Activated CD4-positive, alpha-beta memory T cell treated with anti-CD3 and anti-CD28 coated beads, Interleukin-2, amount 10 ng/mL, durations not matched to agents 7 days and 5 days (primary cell): ENCODE measurements at regions not wholly inside any gene's neighbourhood (a gene's known extent, or its start where the extent isn't known, plus 50 kb on each side); places are given as distances from the start of the nearest gene placed in this dataset.
A peak's percentile ranks its signal among the peaks of the same experiment; 100 is the strongest.

Experiments
- CTCF ChIA-PET: fragments of 350-600 bp; sonication (Branson Sonifier 250); formaldehyde crosslinking; loops from one replicate; lab custom pipeline; 2021; ENCODE audit warnings: antibody characterized with exemption, inconsistent platforms; lab: Charles Lee
- POLR2A ChIA-PET: fragments of 350-600 bp; sonication (Branson Sonifier 250); formaldehyde crosslinking; loops from one replicate; lab custom pipeline; 2021; ENCODE audit warnings: antibody characterized with exemption; lab: Charles Lee
- DNase-seq: peaks from one replicate; pipeline ENCODE4 v3.0.0-alpha.2; 2020
- H3K27ac Mint-ChIP-seq: one replicate; pipeline ENCODE4 v1.8.0; 2021; ENCODE audit warnings: mild to moderate bottlenecking, mixed read lengths
- H3K27me3 Mint-ChIP-seq: one replicate; pipeline ENCODE4 v1.8.0; 2021; ENCODE audit warnings: mixed read lengths
- H3K36me3 Mint-ChIP-seq: one replicate; pipeline ENCODE4 v1.8.0; 2021; ENCODE audit warnings: low read depth, mixed read lengths
- H3K4me1 Mint-ChIP-seq: one replicate; pipeline ENCODE4 v1.8.0; 2021; ENCODE audit warnings: mixed read lengths
- H3K4me3 Mint-ChIP-seq: one replicate; pipeline ENCODE4 v1.8.0; 2021; ENCODE audit warnings: mild to moderate bottlenecking, mixed read lengths
- H3K9me3 Mint-ChIP-seq: one replicate; pipeline ENCODE4 v1.8.0; 2021; ENCODE audit warnings: mixed read lengths

- CTCF ChIA-PET: interaction anchor here (1.2 to 1.7 kb wide), 5 partner anchors 10 to 93 kb away, joined by 3 to 7 read pairs (median 4); no protein-coding TSS in a partner anchor
- Mint-ChIP-seq H3K27me3 (no peaks in the 10 kb centered on the region), H3K9me3 (peaks cover 18% of the 10 kb centered on the region), H3K4me1 (peaks cover 70% of the 10 kb centered on the region), H3K27ac (peak overlapping the region; percentile 38), H3K36me3 (peaks cover 25% of the 10 kb centered on the region), H3K4me3 (peak overlapping the region; percentile 33)
- DNase-seq: no peak
- POLR2A ChIA-PET: interaction anchor here (0.5 to 3.4 kb wide), 12 partner anchors 10 to 194 kb away, joined by 3 to 22 read pairs (median 6); partner anchors contain the start of gene CD28
Measured at GRCh38 chr2:203804764-203805485, 62.6 kb upstream of the CTLA4 start.

- Mint-ChIP-seq H3K4me3 (no peak overlapping the region), H3K36me3 (peaks cover 25% of the 10 kb centered on the region), H3K9me3 (peaks cover 18% of the 10 kb centered on the region), H3K27me3 (no peaks in the 10 kb centered on the region), H3K27ac (no peak overlapping the region), H3K4me1 (peaks cover 70% of the 10 kb centered on the region)
- CTCF ChIA-PET: interaction anchor here (1.2 to 1.7 kb wide), 3 partner anchors 10 to 92 kb away, joined by 3 to 7 read pairs (median 3); no protein-coding TSS in a partner anchor
- POLR2A ChIA-PET: interaction anchor here (0.5 to 3.1 kb wide), 5 partner anchors 55 to 194 kb away, joined by 3 to 14 read pairs (median 4); no protein-coding TSS in a partner anchor
- no peak for DNase-seq
Measured at GRCh38 chr2:203805486-203805838, 62.1 kb upstream of the CTLA4 start.

GRCh38 chr2:203806761-203807160, 60.8 kb upstream of the CTLA4 start:
- Mint-ChIP-seq H3K4me3 (no peak overlapping the region), H3K36me3 (peaks cover 19% of the 10 kb centered on the region), H3K27me3 (no peaks in the 10 kb centered on the region), H3K27ac (no peak overlapping the region), H3K9me3 (peaks cover 12% of the 10 kb centered on the region), H3K4me1 (peaks cover 75% of the 10 kb centered on the region)
- DNase-seq: no peak
- POLR2A ChIA-PET: interaction anchor here (1.4 to 1.6 kb wide), 2 partner anchors 61 to 87 kb away, joined by 3 to 4 read pairs; no protein-coding TSS in a partner anchor
- CTCF ChIA-PET: interaction anchor here (0.7 to 1.6 kb wide), 5 partner anchors 8 to 322 kb away, joined by 3 to 7 read pairs (median 3); no protein-coding TSS in a partner anchor

GRCh38 chr2:203808046-203808750, 59.4 kb upstream of the CTLA4 start:
- Mint-ChIP-seq H3K4me3 (no peak overlapping the region), H3K27ac (no peak overlapping the region), H3K9me3 (peaks cover 12% of the 10 kb centered on the region), H3K27me3 (no peaks in the 10 kb centered on the region), H3K4me1 (peaks cover 77% of the 10 kb centered on the region), H3K36me3 (peaks cover 19% of the 10 kb centered on the region)
- no peak for DNase-seq
- ChIA-PET POLR2A (interaction anchor here (0.6 to 2.0 kb wide), 6 partner anchors 65 to 154 kb away, joined by 3 to 5 read pairs (median 4); no protein-coding TSS in a partner anchor), CTCF (interaction anchor here (0.6 to 0.8 kb wide), 3 partner anchors 11 to 44 kb away, joined by 3 to 6 read pairs (median 3); no protein-coding TSS in a partner anchor)

GRCh38 chr2:203809084-203809521, 58.5 kb upstream of the CTLA4 start:
- ChIA-PET POLR2A (interaction anchor here (1.1 to 9.5 kb wide), 6 partner anchors 17 to 100 kb away, joined by 4 to 129 read pairs (median 4); partner anchors contain the start of gene CTLA4), CTCF (interaction anchor here (0.6 to 0.7 kb wide), 2 partner anchors 58 to 423 kb away, joined by 3 to 4 read pairs; partner anchors contain the start of gene CTLA4)
- H3K9me3 Mint-ChIP-seq: peaks cover 12% of the 10 kb centered on the region
- H3K4me1 Mint-ChIP-seq: peaks cover 76% of the 10 kb centered on the region
- H3K27ac Mint-ChIP-seq: no peak overlapping the region
- peaks cover 19% of the 10 kb centered on the region for H3K36me3 Mint-ChIP-seq
- DNase-seq: no peak
- H3K4me3 Mint-ChIP-seq: no peak overlapping the region
- H3K27me3 Mint-ChIP-seq: peaks cover 6% of the 10 kb centered on the region

- Mint-ChIP-seq H3K4me1 (peaks cover 76% of the 10 kb centered on the region), H3K9me3 (peaks cover 10% of the 10 kb centered on the region), H3K36me3 (peaks cover 14% of the 10 kb centered on the region), H3K27me3 (peaks cover 6% of the 10 kb centered on the region), H3K27ac (no peak overlapping the region), H3K4me3 (no peak overlapping the region)
- POLR2A ChIA-PET: interaction anchor here (0.7 to 9.5 kb wide), 6 partner anchors 18 to 833 kb away, joined by 3 to 129 read pairs (median 4); partner anchors contain the start of gene CTLA4
- no peak for DNase-seq
- CTCF ChIA-PET: interaction anchor here (8.0 kb wide), 1 partner anchor 324 kb away, joined by 86 read pairs; no protein-coding TSS in a partner anchor
Measured at GRCh38 chr2:203809991-203810510, 57.5 kb upstream of the CTLA4 start.

- H3K9me3 Mint-ChIP-seq: no peaks in the 10 kb centered on the region
- peaks cover 76% of the 10 kb centered on the region for H3K4me1 Mint-ChIP-seq
- H3K27ac Mint-ChIP-seq: peak overlapping the region; percentile 59
- H3K27me3 Mint-ChIP-seq: peaks cover 6% of the 10 kb centered on the region
- peak; percentile 84 for DNase-seq
- H3K36me3 Mint-ChIP-seq: peaks cover 3% of the 10 kb centered on the region
- POLR2A ChIA-PET: interaction anchor here (0.5 to 9.5 kb wide), 25 partner anchors 9 to 572 kb away, joined by 3 to 129 read pairs (median 5); partner anchors contain the start of genes CD28, CTLA4 and CYP20A1
- CTCF ChIA-PET: interaction anchor here (0.9 to 8.0 kb wide), 12 partner anchors 8 to 326 kb away, joined by 3 to 93 read pairs (median 4); no protein-coding TSS in a partner anchor
- H3K4me3 Mint-ChIP-seq: peak overlapping the region; percentile 2
Measured at GRCh38 chr2:203811491-203812221, 55.9 kb upstream of the CTLA4 start.

DNA sequence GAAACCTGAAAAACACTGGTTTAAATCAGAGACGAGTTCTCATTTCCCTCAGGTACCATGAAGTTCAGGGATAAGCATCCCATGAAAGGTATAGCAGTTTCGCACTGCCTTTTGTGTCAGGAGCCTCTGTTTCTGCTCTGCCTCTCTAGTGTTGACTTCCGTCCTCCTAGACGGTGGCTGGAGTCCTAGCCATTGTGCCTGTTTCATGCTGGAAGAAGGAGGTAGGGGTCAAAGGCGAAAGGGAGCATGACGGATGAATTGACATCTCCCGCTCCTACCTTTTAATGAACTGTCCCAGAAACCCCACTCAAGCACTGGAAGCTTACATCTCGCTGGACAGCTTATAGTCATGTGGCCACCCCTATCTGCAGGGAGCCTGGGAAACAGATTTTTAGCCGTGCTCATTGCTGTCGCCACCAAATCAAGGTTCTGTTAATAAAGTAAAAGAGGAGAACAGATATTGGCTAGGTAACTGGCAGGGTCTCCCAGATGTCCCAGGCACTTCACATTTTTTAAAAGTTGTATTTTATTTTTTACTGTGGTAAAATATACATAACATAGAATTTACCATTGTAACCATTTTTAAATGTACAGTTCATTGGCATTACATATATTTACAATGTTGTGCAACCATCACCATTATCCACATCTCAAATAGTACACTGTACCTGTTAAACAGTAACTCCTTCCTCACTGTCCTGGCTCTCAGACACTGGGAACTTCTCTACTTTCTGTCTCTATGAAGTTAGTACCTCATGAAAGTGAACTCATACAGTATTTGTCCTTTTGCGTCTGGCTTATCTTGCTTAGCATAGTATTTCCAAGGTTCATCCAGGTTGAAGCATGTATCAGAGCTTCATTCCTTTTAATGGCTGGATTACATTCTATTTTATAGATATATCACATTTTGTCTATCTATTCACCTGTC, 55.0 kb upstream of the CTLA4 start:
- no peak overlapping the region for H3K27ac Mint-ChIP-seq
- POLR2A ChIA-PET: interaction anchor here (0.8 to 9.5 kb wide), 19 partner anchors 9 to 233 kb away, joined by 3 to 129 read pairs (median 8); partner anchors contain the start of genes CD28 and CTLA4
- no peak for DNase-seq
- H3K27me3 Mint-ChIP-seq: peaks cover 6% of the 10 kb centered on the region
- H3K36me3 Mint-ChIP-seq: no peaks in the 10 kb centered on the region
- peaks cover 74% of the 10 kb centered on the region for H3K4me1 Mint-ChIP-seq
- CTCF ChIA-PET: interaction anchor here (0.9 to 8.0 kb wide), 19 partner anchors 9 to 358 kb away, joined by 3 to 93 read pairs (median 5); no protein-coding TSS in a partner anchor
- H3K4me3 Mint-ChIP-seq: no peak overlapping the region
- no peaks in the 10 kb centered on the region for H3K9me3 Mint-ChIP-seq

GRCh38 chr2:203813684-203814083, 53.9 kb upstream of the CTLA4 start:
- Mint-ChIP-seq H3K27me3 (peaks cover 6% of the 10 kb centered on the region), H3K36me3 (no peaks in the 10 kb centered on the region), H3K4me3 (no peak overlapping the region), H3K27ac (no peak overlapping the region), H3K9me3 (no peaks in the 10 kb centered on the region), H3K4me1 (peaks cover 69% of the 10 kb centered on the region)
- DNase-seq: no peak
- POLR2A ChIA-PET: interaction anchor here (0.7 to 9.5 kb wide), 12 partner anchors 10 to 234 kb away, joined by 3 to 129 read pairs (median 18); partner anchors contain the start of genes CD28 and CTLA4
- CTCF ChIA-PET: interaction anchor here (0.7 to 8.0 kb wide), 24 partner anchors 10 to 1225 kb away, joined by 3 to 93 read pairs (median 7); partner anchors contain the start of gene RAPH1

- Mint-ChIP-seq H3K27me3 (peaks cover 6% of the 10 kb centered on the region), H3K27ac (no peak overlapping the region), H3K9me3 (no peaks in the 10 kb centered on the region), H3K4me3 (no peak overlapping the region), H3K36me3 (no peaks in the 10 kb centered on the region), H3K4me1 (peaks cover 57% of the 10 kb centered on the region)
- CTCF ChIA-PET: interaction anchor here (0.6 to 8.0 kb wide), 60 partner anchors 9 to 1226 kb away, joined by 3 to 93 read pairs (median 4); partner anchors contain the start of genes CARF, CTLA4, CYP20A1 and WDR12
- POLR2A ChIA-PET: interaction anchor here (0.6 to 9.5 kb wide), 19 partner anchors 12 to 576 kb away, joined by 3 to 129 read pairs (median 6); partner anchors contain the start of genes CD28, CTLA4 and CYP20A1
- DNase-seq: peak; percentile 55
Measured at GRCh38 chr2:203814661-203815540, 52.7 kb upstream of the CTLA4 start.
